DND-41 (cell line): ENCODE measurements at regions not wholly inside any gene's neighbourhood (a gene's known extent, or its start where the extent isn't known, plus 50 kb on each side); places are given as distances from the start of the nearest gene placed in this dataset.

Experiments used
- ATAC-seq: fragments of 200-7000 bp; cut with Tn5 transposase; 3 replicates; pipeline ENCODE4 v1.9.1; 2021; ENCODE audit warnings: low read depth; ENCODE audit not compliant: insufficient read depth
- DNase-seq: peaks from one replicate; pipeline ENCODE4 v3.0.0-alpha.2; 2020
- H2AFZ ChIP-seq: 2 replicates; pipeline ENCODE4 v1.6.0; 2012; ENCODE audit warnings: low read depth, low read length
- H3K27ac ChIP-seq: 2 replicates; pipeline ENCODE4 v1.5.1; 2012; ENCODE audit warnings: low read length, inconsistent platforms
- H3K27me3 ChIP-seq: fragments of 200-600 bp; sonication (generic); 2 replicates; pipeline ENCODE4 v1.6.0; 2012; ENCODE audit warnings: low read length, mild to moderate bottlenecking, inconsistent platforms; ENCODE audit not compliant: insufficient read depth, poor library complexity
- H3K36me3 ChIP-seq: 2 replicates; pipeline ENCODE4 v1.5.1; 2012; ENCODE audit warnings: low read length, inconsistent platforms; ENCODE audit not compliant: insufficient read depth
- H3K4me1 ChIP-seq: 2 replicates; pipeline ENCODE4 v1.5.1; 2012; ENCODE audit warnings: mild to moderate bottlenecking, low read length; ENCODE audit not compliant: insufficient read depth
- H3K4me2 ChIP-seq: 2 replicates; pipeline ENCODE4 v1.6.0; 2012; ENCODE audit warnings: mild to moderate bottlenecking, moderate library complexity, low read length, inconsistent platforms; ENCODE audit not compliant: insufficient read depth
- H3K4me3 ChIP-seq, 2 experiments: fragments of 200-600 bp in 1 of 2; shearing (Covaris generic) in 1 of 2; 2 replicates each; pipeline ENCODE4 v1.5.1; 2012 to 2016; ENCODE audit warnings: inconsistent platforms in 2 of 2, low read length in 2 of 2, mild to moderate bottlenecking in 2 of 2, low read depth in 1 of 2, moderate library complexity in 1 of 2
- H3K79me2 ChIP-seq: 2 replicates; pipeline ENCODE4 v1.6.0; 2012; ENCODE audit warnings: low read length, inconsistent platforms; ENCODE audit not compliant: insufficient read depth
- H3K9ac ChIP-seq: 2 replicates; pipeline ENCODE4 v1.6.0; 2012; ENCODE audit warnings: low read depth, mild to moderate bottlenecking, inconsistent platforms, low read length, moderate library complexity
- H3K9me3 ChIP-seq: 2 replicates; pipeline ENCODE4 v1.5.1; 2012; ENCODE audit warnings: low read length, moderate library complexity, mild to moderate bottlenecking, inconsistent platforms; ENCODE audit not compliant: insufficient read depth, severe bottlenecking
- H4K20me1 ChIP-seq: 2 replicates; pipeline ENCODE4 v1.6.0; 2012; ENCODE audit warnings: low read length; ENCODE audit not compliant: insufficient read depth
- CTCF ChIP-seq: IDR thresholded peaks from 2 replicates; pipeline ENCODE4 v1.5.1; 2012; ENCODE audit warnings: borderline replicate concordance, low read length, moderate library complexity, mild to moderate bottlenecking; ENCODE audit not compliant: poor library complexity, severe bottlenecking; ENCODE audit errors: extremely low read depth
- EZH2 ChIP-seq: IDR thresholded peaks from 3 replicates; pipeline ENCODE4 v1.6.1; 2012; ENCODE audit warnings: borderline replicate concordance, low read depth, mild to moderate bottlenecking, moderate library complexity, low read length, inconsistent platforms; ENCODE audit not compliant: severe bottlenecking

GRCh38 chr2:49772299-49772970, 618.1 kb upstream of the FSHR start:
- TF ChIP-seq EZH2 = no peak
- no peak for TF ChIP-seq CTCF
- H3K4me1 ChIP-seq = no peaks in the 10 kb centered on the region

GRCh38 chr2:49770919-49771318, 616.6 kb upstream of the FSHR start:
- Histone ChIP-seq H3K4me2 (no peak overlapping the region), H3K27me3 (no peaks in the 10 kb centered on the region), H4K20me1 (no peaks in the 10 kb centered on the region), H2AFZ (no peak overlapping the region), H3K79me2 (no peaks in the 10 kb centered on the region), H3K4me1 (no peaks in the 10 kb centered on the region), H3K4me3 (no peak overlapping the region), H3K27ac (no peak overlapping the region), H3K9ac (no peak overlapping the region), H3K36me3 (no peaks in the 10 kb centered on the region), H3K9me3 (no peaks in the 10 kb centered on the region)
- no peak for TF ChIP-seq CTCF
- no peak for ATAC-seq
- no peak for DNase-seq

More at GRCh38 chr2:49772299-49772970, 618.1 kb upstream of the FSHR start:
- DNase-seq (no peak), ATAC-seq (no peak)
- Histone ChIP-seq H3K4me2 (no peak overlapping the region), H3K79me2 (no peaks in the 10 kb centered on the region), H3K27me3 (no peaks in the 10 kb centered on the region), H3K27ac (no peak overlapping the region), H3K36me3 (no peaks in the 10 kb centered on the region), H3K9ac (no peak overlapping the region), H3K4me3 (no peak overlapping the region), H4K20me1 (no peaks in the 10 kb centered on the region), H3K9me3 (no peaks in the 10 kb centered on the region), H2AFZ (no peak overlapping the region)

- Histone ChIP-seq H3K4me2 (no peak overlapping the region), H3K79me2 (no peaks in the 10 kb centered on the region), H3K9ac (no peak overlapping the region), H3K36me3 (no peaks in the 10 kb centered on the region), H3K4me1 (no peaks in the 10 kb centered on the region), H2AFZ (no peak overlapping the region), H4K20me1 (no peaks in the 10 kb centered on the region), H3K4me3 (no peak overlapping the region), H3K27ac (no peak overlapping the region), H3K9me3 (no peaks in the 10 kb centered on the region), H3K27me3 (no peaks in the 10 kb centered on the region)
- DNase-seq (no peak), ATAC-seq (no peak)
- TF ChIP-seq EZH2 (no peak), CTCF (no peak)
These were observed 613.0 kb upstream of the FSHR start for GRCh38 chr2:49767316-49767715.

GRCh38 chr2:49755777-49756176, 601.5 kb upstream of the FSHR start:
- Histone ChIP-seq H3K9ac (no peak overlapping the region), H3K27ac (no peak overlapping the region), H3K4me1 (no peaks in the 10 kb centered on the region), H3K4me3 (no peak overlapping the region), H3K36me3 (no peaks in the 10 kb centered on the region), H3K9me3 (no peaks in the 10 kb centered on the region), H2AFZ (no peak overlapping the region), H4K20me1 (no peaks in the 10 kb centered on the region), H3K4me2 (no peak overlapping the region), H3K27me3 (no peaks in the 10 kb centered on the region), H3K79me2 (no peaks in the 10 kb centered on the region)
- no peak for DNase-seq
- no peak for TF ChIP-seq EZH2
- TF ChIP-seq CTCF = no peak
- no peak for ATAC-seq
